Mesendoderm (in vitro differentiated cells): ENCODE measurements at regions not wholly inside any gene's neighbourhood (a gene's known extent, or its start where the extent isn't known, plus 50 kb on each side); places are given as distances from the start of the nearest gene placed in this dataset.
A peak's percentile ranks its signal among the peaks of the same experiment; 100 is the strongest.

Experiments used
- DNase-seq: peaks from one replicate; pipeline ENCODE4 v3.0.0; 2013
- H2AK5ac ChIP-seq: 2 replicates; pipeline ENCODE4 v1.6.1; 2013; ENCODE audit warnings: low read length, inconsistent platforms
- H2BK120ac ChIP-seq: 2 replicates; pipeline ENCODE4 v1.6.1; 2013; ENCODE audit warnings: low read depth, mild to moderate bottlenecking, low read length, moderate library complexity, mixed read lengths
- H2BK15ac ChIP-seq: replicated peaks from 2 replicates; pipeline ENCODE4 v1.6.1; 2013; ENCODE audit warnings: low read depth, mild to moderate bottlenecking, moderate library complexity
- H2BK5ac ChIP-seq: 2 replicates; pipeline ENCODE4 v1.6.1; 2013; ENCODE audit warnings: low read length, inconsistent platforms
- H3K18ac ChIP-seq: 2 replicates; pipeline ENCODE4 v1.6.1; 2013; ENCODE audit warnings: mild to moderate bottlenecking, low read length, mixed read lengths
- H3K23ac ChIP-seq: one replicate; pipeline ENCODE4 v1.6.1; 2013; ENCODE audit warnings: low read length
- H3K27ac ChIP-seq: 2 replicates; pipeline ENCODE4 v1.5.1; 2013; ENCODE audit warnings: low read depth, mild to moderate bottlenecking, inconsistent platforms, low read length, moderate library complexity
- H3K27me3 ChIP-seq: 2 replicates; pipeline ENCODE4 v1.6.1; 2013; ENCODE audit warnings: low read length, control low read depth, mild to moderate bottlenecking, inconsistent platforms; ENCODE audit not compliant: insufficient read depth, poor library complexity
- H3K36me3 ChIP-seq: 2 replicates; pipeline ENCODE4 v1.6.1; 2013; ENCODE audit warnings: low read length, inconsistent platforms; ENCODE audit not compliant: control insufficient read depth, insufficient read depth
- H3K4ac ChIP-seq: one replicate; pipeline ENCODE4 v1.6.1; 2013; ENCODE audit warnings: low read depth, mild to moderate bottlenecking, low read length, moderate library complexity
- H3K4me1 ChIP-seq: 2 replicates; pipeline ENCODE4 v1.6.1; 2013; ENCODE audit warnings: low read depth, low read length, inconsistent platforms; ENCODE audit not compliant: control insufficient read depth
- H3K4me2 ChIP-seq: 2 replicates; pipeline ENCODE4 v1.6.1; 2013; ENCODE audit warnings: low read length
- H3K4me3 ChIP-seq: 2 replicates; pipeline ENCODE4 v1.5.1; 2013; ENCODE audit warnings: mild to moderate bottlenecking, low read length
- H3K56ac ChIP-seq: one replicate; pipeline ENCODE4 v1.6.1; 2013; ENCODE audit warnings: low read length
- H3K79me1 ChIP-seq: 2 replicates; pipeline ENCODE4 v1.6.1; 2013; ENCODE audit warnings: low read length, inconsistent platforms
- H3K79me2 ChIP-seq: 2 replicates; pipeline ENCODE4 v1.6.1; 2013; ENCODE audit warnings: mild to moderate bottlenecking, low read length; ENCODE audit not compliant: control insufficient read depth, insufficient read depth
- H3K9ac ChIP-seq: 2 replicates; pipeline ENCODE4 v1.6.1; 2013; ENCODE audit warnings: low read length, inconsistent platforms
- H4K5ac ChIP-seq: one replicate; pipeline ENCODE4 v1.6.1; 2013; ENCODE audit warnings: low read length
- H4K8ac ChIP-seq: one replicate; pipeline ENCODE4 v1.6.1; 2013; ENCODE audit warnings: low read depth, mild to moderate bottlenecking, control low read depth, low read length, moderate library complexity
- WGBS: extraction: QIAGEN DNeasy Blood & Tissue Kit; methylation state at CpG from one replicate; pipeline ENCODE4 v1.1.7; 2013; ENCODE audit warnings: low lambda C conversion rate, missing lambda C conversion rate; ENCODE audit not compliant: insufficient coverage; ENCODE audit errors: extremely low coverage; 5-methylcytosine and 5-hydroxymethylcytosine counted together

DNA sequence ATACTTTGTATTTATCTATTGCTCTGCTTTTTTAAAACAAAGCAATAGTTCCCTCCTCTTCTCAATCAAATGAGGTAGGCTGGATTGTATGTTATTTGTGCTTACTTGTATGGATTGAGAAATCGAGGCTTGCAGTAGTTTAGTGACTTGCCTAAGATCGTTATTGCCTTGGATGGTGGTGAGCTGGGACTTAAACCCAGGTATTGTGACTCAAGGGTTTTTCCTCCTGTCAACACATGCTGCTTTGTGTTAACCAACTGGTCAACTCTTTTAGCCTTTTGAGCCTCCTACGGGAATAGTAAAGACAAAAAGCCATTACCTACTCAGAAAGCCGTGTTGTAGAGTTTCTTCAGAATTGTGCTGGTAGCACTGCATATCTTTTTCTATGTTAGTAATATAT is 95.2 kb upstream of the THUMPD2 start:
- DNase-seq: no peak
- no peak overlapping the region for H2BK15ac ChIP-seq
- H3K4ac ChIP-seq: no peak overlapping the region
- no peak overlapping the region for H3K23ac ChIP-seq
- no peak overlapping the region for H3K18ac ChIP-seq
- no peaks in the 10 kb centered on the region for H3K4me1 ChIP-seq
- H2BK5ac ChIP-seq: no peak overlapping the region
- WGBS: no CpG with 5 or more reads among the region's 4 CpGs
- no peaks in the 10 kb centered on the region for H3K36me3 ChIP-seq
- H3K79me2 ChIP-seq: no peaks in the 10 kb centered on the region
- no peak overlapping the region for H2AK5ac ChIP-seq
- no peaks in the 10 kb centered on the region for H3K27me3 ChIP-seq
- H3K9ac ChIP-seq: no peak overlapping the region
- no peaks in the 10 kb centered on the region for H3K79me1 ChIP-seq
- no peak overlapping the region for H4K5ac ChIP-seq
- no peak overlapping the region for H3K4me3 ChIP-seq
- H4K8ac ChIP-seq: no peak overlapping the region
- no peak overlapping the region for H3K56ac ChIP-seq
- H3K27ac ChIP-seq: no peak overlapping the region
- H3K4me2 ChIP-seq: no peak overlapping the region
- H2BK120ac ChIP-seq: no peak overlapping the region

DNA sequence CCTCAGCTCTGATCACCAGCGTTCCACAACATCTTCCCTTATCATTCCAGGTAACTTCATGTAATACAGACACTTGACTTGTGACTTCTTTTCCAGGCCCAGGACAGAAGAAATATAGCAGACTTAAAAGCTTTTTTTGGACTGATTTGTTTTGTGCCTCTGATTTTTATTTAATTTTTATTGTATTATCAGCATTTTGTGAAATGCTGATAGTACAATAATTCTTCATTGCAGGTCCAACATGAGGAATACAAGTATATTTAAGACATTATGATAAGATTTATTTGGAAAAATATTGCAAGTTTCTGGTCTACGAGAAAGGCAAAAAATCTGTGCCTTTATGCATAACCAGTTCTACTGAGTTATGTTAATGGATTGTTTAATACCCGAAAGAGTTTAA is 94.5 kb upstream of the THUMPD2 start:
- Histone ChIP-seq H3K4me2 (no peak overlapping the region), H3K79me1 (no peaks in the 10 kb centered on the region), H2BK5ac (no peak overlapping the region), H3K79me2 (no peaks in the 10 kb centered on the region), H3K27ac (no peak overlapping the region), H4K5ac (no peak overlapping the region), H3K9ac (no peak overlapping the region), H3K4ac (no peak overlapping the region), H2BK15ac (no peak overlapping the region), H4K8ac (no peak overlapping the region), H3K18ac (no peak overlapping the region), H2AK5ac (no peak overlapping the region), H3K4me1 (no peaks in the 10 kb centered on the region), H3K56ac (no peak overlapping the region), H3K36me3 (no peaks in the 10 kb centered on the region), H3K23ac (no peak overlapping the region), H3K27me3 (no peaks in the 10 kb centered on the region), H2BK120ac (no peak overlapping the region), H3K4me3 (no peak overlapping the region)
- whole genome bisulfite sequencing: no CpG with 5 or more reads among the region's 3 CpGs
- no peak for DNase-seq

DNA sequence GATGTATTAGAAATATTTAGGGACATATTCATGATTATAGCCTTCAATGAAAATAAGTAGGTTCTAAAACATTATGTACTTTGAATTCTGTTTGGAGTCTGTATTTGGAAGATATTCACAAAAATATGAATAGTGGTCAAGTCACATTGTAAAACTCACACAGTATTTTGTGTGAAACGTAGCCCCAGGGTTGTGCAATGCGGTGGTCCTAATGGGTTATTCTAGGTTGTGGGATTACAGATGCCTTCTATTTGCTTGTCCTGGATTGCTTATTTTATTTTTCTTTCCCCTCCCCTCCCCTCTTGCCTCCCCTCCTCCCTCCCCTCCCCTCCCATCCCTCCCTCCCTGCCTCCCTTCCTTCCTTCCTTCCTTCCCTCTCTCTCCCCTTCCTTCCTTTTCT is 93.7 kb upstream of the THUMPD2 start:
- Histone ChIP-seq H3K79me1 (no peaks in the 10 kb centered on the region), H3K27ac (no peak overlapping the region), H2BK120ac (no peak overlapping the region), H2BK15ac (no peak overlapping the region), H2AK5ac (no peak overlapping the region), H3K18ac (no peak overlapping the region), H3K4me1 (no peaks in the 10 kb centered on the region), H3K4me2 (no peak overlapping the region), H3K56ac (no peak overlapping the region), H3K27me3 (no peaks in the 10 kb centered on the region), H4K8ac (no peak overlapping the region), H3K23ac (no peak overlapping the region), H3K9ac (no peak overlapping the region), H3K79me2 (no peaks in the 10 kb centered on the region), H2BK5ac (no peak overlapping the region), H4K5ac (no peak overlapping the region), H3K4me3 (no peak overlapping the region), H3K36me3 (no peaks in the 10 kb centered on the region), H3K4ac (no peak overlapping the region)
- no peak for DNase-seq
- no CpG with 5 or more reads among the region's 2 CpGs for WGBS

DNA sequence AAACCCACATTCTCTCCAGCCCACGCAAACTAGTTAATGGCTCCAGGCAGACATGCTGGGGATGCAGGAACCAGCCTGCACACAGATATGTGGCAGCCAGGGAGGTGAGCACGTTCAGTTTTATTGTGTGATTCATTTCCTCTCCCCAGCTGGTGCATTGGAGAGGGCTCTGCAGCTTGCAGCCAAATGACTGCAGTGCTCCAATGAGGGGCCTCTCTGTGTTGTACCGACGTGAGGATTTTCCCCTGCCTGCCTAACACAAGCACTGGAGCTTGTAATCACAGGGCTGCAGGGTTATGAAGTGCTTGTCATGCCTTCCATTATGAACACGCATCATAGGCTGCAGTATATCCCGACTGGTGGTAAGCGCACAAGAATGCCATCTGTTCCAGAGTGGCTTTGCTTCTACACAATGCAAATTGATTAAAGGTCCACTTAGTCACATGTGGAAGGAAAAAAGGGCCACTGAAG is 92.3 kb upstream of the THUMPD2 start:
- no peak for DNase-seq
- Histone ChIP-seq H3K79me1 (no peaks in the 10 kb centered on the region), H3K27me3 (no peaks in the 10 kb centered on the region), H3K9ac (no peak overlapping the region), H3K36me3 (no peaks in the 10 kb centered on the region), H2BK5ac (no peak overlapping the region), H3K27ac (no peak overlapping the region), H3K56ac (no peak overlapping the region), H2AK5ac (no peak overlapping the region), H3K4me1 (no peaks in the 10 kb centered on the region), H3K23ac (no peak overlapping the region), H3K79me2 (no peaks in the 10 kb centered on the region), H3K18ac (no peak overlapping the region), H4K8ac (no peak overlapping the region), H2BK15ac (no peak overlapping the region), H2BK120ac (no peak overlapping the region), H3K4ac (no peak overlapping the region), H3K4me2 (no peak overlapping the region), H4K5ac (no peak overlapping the region), H3K4me3 (no peak overlapping the region)
- no CpG with 5 or more reads among the region's 7 CpGs for WGBS

GRCh38 chr2:39870871-39871270 is 91.8 kb upstream of the THUMPD2 start:
- H3K4ac ChIP-seq: no peak overlapping the region
- no peaks in the 10 kb centered on the region for H3K79me2 ChIP-seq
- no peaks in the 10 kb centered on the region for H3K27me3 ChIP-seq
- no peak overlapping the region for H2BK120ac ChIP-seq
- H3K36me3 ChIP-seq: no peaks in the 10 kb centered on the region
- H2BK15ac ChIP-seq: no peak overlapping the region
- no peak overlapping the region for H2AK5ac ChIP-seq
- no peak overlapping the region for H4K8ac ChIP-seq
- no peak overlapping the region for H3K4me2 ChIP-seq
- H3K4me3 ChIP-seq: no peak overlapping the region
- no peak overlapping the region for H4K5ac ChIP-seq
- H3K9ac ChIP-seq: no peak overlapping the region
- H3K4me1 ChIP-seq: no peaks in the 10 kb centered on the region
- WGBS: no CpG with 5 or more reads among the region's 3 CpGs
- no peak overlapping the region for H3K56ac ChIP-seq
- no peak overlapping the region for H2BK5ac ChIP-seq
- no peak for DNase-seq
- no peak overlapping the region for H3K23ac ChIP-seq
- no peaks in the 10 kb centered on the region for H3K79me1 ChIP-seq
- no peak overlapping the region for H3K18ac ChIP-seq
- H3K27ac ChIP-seq: no peak overlapping the region

DNA sequence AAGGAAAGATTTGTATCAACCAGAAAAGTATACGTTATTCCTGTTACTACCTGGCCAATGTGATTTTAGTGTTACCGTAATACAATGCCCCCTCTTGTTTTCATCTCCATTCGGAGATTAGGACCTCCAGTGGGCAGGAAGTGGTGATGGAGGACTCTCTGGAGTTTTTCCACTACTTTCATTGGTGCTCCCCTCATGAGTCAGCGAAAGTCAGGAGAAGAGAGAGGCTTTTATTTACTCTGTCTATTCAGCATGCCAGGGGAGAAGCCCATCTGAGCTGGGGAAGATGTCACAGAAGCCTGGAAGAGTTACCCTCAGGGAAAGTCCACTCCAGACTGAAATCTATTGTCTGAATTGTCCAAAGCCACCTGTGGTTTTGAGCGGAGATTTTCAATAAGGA is 88.2 kb upstream of the THUMPD2 start:
- no peak overlapping the region for H2BK5ac ChIP-seq
- H3K18ac ChIP-seq: no peak overlapping the region
- no peak overlapping the region for H3K56ac ChIP-seq
- no peak overlapping the region for H2BK120ac ChIP-seq
- H3K36me3 ChIP-seq: no peaks in the 10 kb centered on the region
- DNase-seq: peak; percentile 2
- H3K27me3 ChIP-seq: no peaks in the 10 kb centered on the region
- no peaks in the 10 kb centered on the region for H3K4me1 ChIP-seq
- no peak overlapping the region for H3K4me2 ChIP-seq
- H4K5ac ChIP-seq: no peak overlapping the region
- H3K23ac ChIP-seq: no peak overlapping the region
- H3K27ac ChIP-seq: no peak overlapping the region
- WGBS: no CpG with 5 or more reads among the region's 5 CpGs
- no peaks in the 10 kb centered on the region for H3K79me1 ChIP-seq
- H3K4ac ChIP-seq: no peak overlapping the region
- no peak overlapping the region for H4K8ac ChIP-seq
- no peaks in the 10 kb centered on the region for H3K79me2 ChIP-seq
- no peak overlapping the region for H2BK15ac ChIP-seq
- H3K4me3 ChIP-seq: no peak overlapping the region
- H3K9ac ChIP-seq: no peak overlapping the region
- no peak overlapping the region for H2AK5ac ChIP-seq
